Lower lobe of right lung (tissue), 2 donors: ENCODE measurements at regions not wholly inside any gene's neighbourhood (a gene's known extent, or its start where the extent isn't known, plus 50 kb on each side); places are given as distances from the start of the nearest gene placed in this dataset.

Experiments used
- ATAC-seq, 2 donors: fragments of 200-7000 bp; cut with Tn5 transposase; one replicate each; pipeline ENCODE4 v1.9.1; 2020 to 2022; ENCODE audit warnings: mild to moderate bottlenecking in 2 of 2, moderate library complexity in 2 of 2
- DNase-seq: peaks from one replicate; pipeline ENCODE4 v3.0.0-alpha.2; 2020
- H3K27ac ChIP-seq: fragments of 200-600 bp; one replicate; pipeline ENCODE4 v1.8.0; 2022
- H3K27me3 ChIP-seq: fragments of 200-600 bp; one replicate; pipeline ENCODE4 v1.8.0; 2022; ENCODE audit warnings: low read depth
- H3K36me3 ChIP-seq: fragments of 200-600 bp; one replicate; pipeline ENCODE4 v1.8.0; 2022; ENCODE audit warnings: mild to moderate bottlenecking
- H3K4me1 ChIP-seq: fragments of 200-600 bp; one replicate; pipeline ENCODE4 v1.8.0; 2022
- H3K4me3 ChIP-seq: fragments of 200-600 bp; one replicate; pipeline ENCODE4 v1.8.0; 2022; ENCODE audit warnings: mild to moderate bottlenecking
- H3K9me3 ChIP-seq: fragments of 200-600 bp; one replicate; pipeline ENCODE4 v1.8.0; 2022
- intact Hi-C: fragments of 100-400 bp; cut with DNase I; formaldehyde crosslinking; loops from one replicate; pipeline ENCODE4 v1.11.0; 2022
- TF ChIP-seq, protein P1 (sequence below): fragments of 200-600 bp; IDR thresholded peaks from one replicate; pipeline ENCODE4 v1.8.0; 2022; ENCODE audit warnings: antibody characterized with exemption, mild to moderate bottlenecking
- donor health status: DM: no; HTN: yes; CAD: no; lungs with severe emphysema.

- Histone ChIP-seq H3K9me3 (no peaks in the 10 kb centered on the region), H3K36me3 (no peaks in the 10 kb centered on the region), H3K27me3 (no peaks in the 10 kb centered on the region), H3K4me3 (no peak overlapping the region), H3K4me1 (no peaks in the 10 kb centered on the region), H3K27ac (no peak overlapping the region)
- TF ChIP-seq, protein P1, sequence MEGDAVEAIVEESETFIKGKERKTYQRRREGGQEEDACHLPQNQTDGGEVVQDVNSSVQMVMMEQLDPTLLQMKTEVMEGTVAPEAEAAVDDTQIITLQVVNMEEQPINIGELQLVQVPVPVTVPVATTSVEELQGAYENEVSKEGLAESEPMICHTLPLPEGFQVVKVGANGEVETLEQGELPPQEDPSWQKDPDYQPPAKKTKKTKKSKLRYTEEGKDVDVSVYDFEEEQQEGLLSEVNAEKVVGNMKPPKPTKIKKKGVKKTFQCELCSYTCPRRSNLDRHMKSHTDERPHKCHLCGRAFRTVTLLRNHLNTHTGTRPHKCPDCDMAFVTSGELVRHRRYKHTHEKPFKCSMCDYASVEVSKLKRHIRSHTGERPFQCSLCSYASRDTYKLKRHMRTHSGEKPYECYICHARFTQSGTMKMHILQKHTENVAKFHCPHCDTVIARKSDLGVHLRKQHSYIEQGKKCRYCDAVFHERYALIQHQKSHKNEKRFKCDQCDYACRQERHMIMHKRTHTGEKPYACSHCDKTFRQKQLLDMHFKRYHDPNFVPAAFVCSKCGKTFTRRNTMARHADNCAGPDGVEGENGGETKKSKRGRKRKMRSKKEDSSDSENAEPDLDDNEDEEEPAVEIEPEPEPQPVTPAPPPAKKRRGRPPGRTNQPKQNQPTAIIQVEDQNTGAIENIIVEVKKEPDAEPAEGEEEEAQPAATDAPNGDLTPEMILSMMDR: no peak
- intact Hi-C loops: no loop called here
- ATAC-seq: no peak
- DNase-seq: no peak
These were observed 326.4 kb upstream of the KIF2B start for GRCh38 chr17:53496356-53496755.

DNA sequence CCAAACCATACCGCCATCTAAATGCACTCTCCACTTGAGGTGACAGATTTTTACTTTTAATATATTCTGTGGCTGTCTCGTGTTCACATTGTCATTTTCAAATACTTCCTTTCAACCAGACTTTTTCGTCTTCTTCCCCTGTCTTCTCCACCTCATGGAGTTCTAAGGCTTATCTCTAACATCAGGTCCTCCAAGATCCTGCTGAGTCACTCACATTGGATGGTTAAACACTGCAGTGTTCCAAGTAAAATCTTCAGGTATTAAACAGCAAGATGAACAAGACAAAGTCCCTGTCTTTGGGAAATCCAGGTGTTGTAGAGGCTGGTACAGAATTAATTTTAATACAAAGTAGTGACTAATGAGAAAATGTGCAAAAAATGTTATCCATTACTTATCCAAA is 330.2 kb upstream of the KIF2B start:
- intact Hi-C loops: no loop called here
- TF ChIP-seq, protein P1: no peak
- no peaks in the 10 kb centered on the region for H3K9me3 ChIP-seq

GRCh38 chr17:53490447-53490968 is 332.2 kb upstream of the KIF2B start:
- H3K4me1 ChIP-seq: no peaks in the 10 kb centered on the region
- H3K4me3 ChIP-seq: no peak overlapping the region
- intact Hi-C loops: no loop called here
- H3K27me3 ChIP-seq: no peaks in the 10 kb centered on the region
- TF ChIP-seq, protein P1: no peak
- no peaks in the 10 kb centered on the region for H3K9me3 ChIP-seq
- H3K36me3 ChIP-seq: no peaks in the 10 kb centered on the region
- H3K27ac ChIP-seq: no peak overlapping the region
- ATAC-seq (no peak), DNase-seq (no peak)

More for the DNA sequence above, 330.2 kb upstream of the KIF2B start:
- Histone ChIP-seq H3K4me3 (no peak overlapping the region), H3K27ac (no peak overlapping the region), H3K4me1 (no peaks in the 10 kb centered on the region), H3K36me3 (no peaks in the 10 kb centered on the region), H3K27me3 (no peaks in the 10 kb centered on the region)
- ATAC-seq: no peak
- DNase-seq: no peak

- no peak overlapping the region for H3K4me3 ChIP-seq
- intact Hi-C loops: no loop called here
- TF ChIP-seq, protein P1: no peak
- DNase-seq (no peak), ATAC-seq (no peak)
- H3K4me1 ChIP-seq: no peaks in the 10 kb centered on the region
- no peak overlapping the region for H3K27ac ChIP-seq
- H3K36me3 ChIP-seq: no peaks in the 10 kb centered on the region
- H3K9me3 ChIP-seq: no peaks in the 10 kb centered on the region
- no peaks in the 10 kb centered on the region for H3K27me3 ChIP-seq
These were observed 339.0 kb upstream of the KIF2B start for GRCh38 chr17:53483704-53484103.

- ATAC-seq: no peak
- H3K4me1 ChIP-seq: no peaks in the 10 kb centered on the region
- no peak for DNase-seq
- no peaks in the 10 kb centered on the region for H3K36me3 ChIP-seq
- no peaks in the 10 kb centered on the region for H3K27me3 ChIP-seq
- H3K9me3 ChIP-seq: no peaks in the 10 kb centered on the region
- H3K27ac ChIP-seq: no peak overlapping the region
- H3K4me3 ChIP-seq: no peak overlapping the region
- TF ChIP-seq, protein P1: no peak
- intact Hi-C loops: no loop called here
These were observed 347.7 kb upstream of the KIF2B start for GRCh38 chr17:53475002-53475401.

DNA sequence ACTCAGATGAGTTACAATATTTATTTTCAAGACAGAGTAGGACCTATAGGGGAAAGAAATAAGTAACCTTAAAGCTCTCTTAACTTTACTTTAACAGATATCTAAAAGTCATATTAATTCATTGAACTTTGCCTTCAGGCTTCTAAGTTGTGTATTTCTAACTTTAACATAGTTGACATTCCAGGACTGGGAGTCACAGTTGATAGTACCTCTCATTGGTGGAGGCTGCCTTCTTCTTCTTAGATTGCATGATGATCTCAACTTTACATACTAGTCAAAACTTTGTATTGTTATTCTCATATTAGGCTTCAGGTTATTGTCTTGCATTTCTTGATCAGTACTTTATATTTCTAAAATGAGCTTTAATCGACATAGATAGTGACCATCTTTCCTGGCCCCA is 350.1 kb upstream of the KIF2B start:
- ATAC-seq: no peak
- no peaks in the 10 kb centered on the region for H3K27me3 ChIP-seq
- no peaks in the 10 kb centered on the region for H3K4me1 ChIP-seq
- no peak for DNase-seq
- no peaks in the 10 kb centered on the region for H3K36me3 ChIP-seq
- intact Hi-C loops: no loop called here
- no peak overlapping the region for H3K27ac ChIP-seq
- H3K9me3 ChIP-seq: no peaks in the 10 kb centered on the region
- no peak overlapping the region for H3K4me3 ChIP-seq
- TF ChIP-seq, protein P1: no peak
